ENCODE measurements at regions not wholly inside any gene's neighbourhood (a gene's known extent, or its start where the extent isn't known, plus 50 kb on each side); places are given as distances from the start of the nearest gene placed in this dataset.

- Histone ChIP-seq H3K27me3 (no peaks in the 10 kb centered on the region), H3K9me3 (no peaks in the 10 kb centered on the region), H3K27ac (no peak overlapping the region), H3K4me3 (no peak overlapping the region), H3K36me3 (no peaks in the 10 kb centered on the region), H3K4me1 (no peaks in the 10 kb centered on the region)
- intact Hi-C loops (cut with DNase I; ENCODE audit: low total_unique reads) = no loop called here
- DNase-seq = no peak
- no peak for TF ChIP-seq CTCF (IDR thresholded peaks at IDR 0.05)
These were observed 349.7 kb downstream of the ATP23 start for GRCh38 chr12:58291106-58291505.

GRCh38 chr12:58293308-58293982 lies 352.1 kb downstream of the ATP23 start:
- Histone ChIP-seq H3K4me3 (no peak overlapping the region), H3K27me3 (no peaks in the 10 kb centered on the region), H3K9me3 (no peaks in the 10 kb centered on the region), H3K4me1 (no peaks in the 10 kb centered on the region), H3K36me3 (no peaks in the 10 kb centered on the region), H3K27ac (no peak overlapping the region)
- intact Hi-C loops (cut with DNase I; ENCODE audit: low total_unique reads) = no loop called here
- no peak for TF ChIP-seq CTCF (IDR thresholded peaks at IDR 0.05)
- no peak for DNase-seq

DNA sequence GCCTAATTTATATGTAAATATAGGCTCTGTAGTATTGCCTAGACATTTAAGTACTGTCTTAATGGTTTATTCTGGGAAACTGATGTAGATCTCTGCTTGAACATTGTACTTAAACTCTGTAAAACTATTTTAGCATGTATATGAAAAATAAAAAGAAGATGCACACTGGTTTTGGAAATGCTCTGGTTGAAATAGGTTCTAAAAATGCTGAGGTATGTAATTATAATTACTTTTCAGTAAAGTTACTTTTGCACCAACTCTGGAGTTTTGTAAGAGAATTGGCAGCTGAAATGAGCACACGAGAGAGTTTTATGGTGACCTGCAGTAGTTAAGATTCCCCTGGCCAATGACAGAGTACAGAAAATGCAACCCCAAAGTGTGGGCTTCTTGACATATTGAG lies 353.9 kb downstream of the ATP23 start:
- no peaks in the 10 kb centered on the region for H3K9me3 ChIP-seq
- no peaks in the 10 kb centered on the region for H3K36me3 ChIP-seq
- H3K27me3 ChIP-seq = no peaks in the 10 kb centered on the region
- no peaks in the 10 kb centered on the region for H3K4me1 ChIP-seq
- no peak overlapping the region for H3K4me3 ChIP-seq
- TF ChIP-seq CTCF (IDR thresholded peaks at IDR 0.05) = no peak
- DNase-seq = no peak
- intact Hi-C loops (cut with DNase I; ENCODE audit: low total_unique reads) = no loop called here
- no peak overlapping the region for H3K27ac ChIP-seq

GRCh38 chr12:58296863-58297262 lies 355.5 kb downstream of the ATP23 start:
- Histone ChIP-seq H3K4me1 (no peaks in the 10 kb centered on the region), H3K4me3 (no peak overlapping the region), H3K27me3 (no peaks in the 10 kb centered on the region), H3K36me3 (no peaks in the 10 kb centered on the region), H3K9me3 (no peaks in the 10 kb centered on the region), H3K27ac (no peak overlapping the region)
- DNase-seq = no peak
- TF ChIP-seq CTCF (IDR thresholded peaks at IDR 0.05) = no peak
- intact Hi-C loops (cut with DNase I; ENCODE audit: low total_unique reads) = no loop called here

GRCh38 chr12:58298803-58299202 lies 357.4 kb downstream of the ATP23 start:
- Histone ChIP-seq H3K36me3 (no peaks in the 10 kb centered on the region), H3K9me3 (no peaks in the 10 kb centered on the region), H3K27ac (no peak overlapping the region), H3K4me3 (no peak overlapping the region), H3K27me3 (no peaks in the 10 kb centered on the region), H3K4me1 (no peaks in the 10 kb centered on the region)
- DNase-seq = no peak
- TF ChIP-seq CTCF (IDR thresholded peaks at IDR 0.05) = no peak
- intact Hi-C loops (cut with DNase I; ENCODE audit: low total_unique reads) = no loop called here

- H3K9me3 ChIP-seq = no peaks in the 10 kb centered on the region
- no peaks in the 10 kb centered on the region for H3K27me3 ChIP-seq
- no peak for TF ChIP-seq CTCF (IDR thresholded peaks at IDR 0.05)
- intact Hi-C loops (cut with DNase I; ENCODE audit: low total_unique reads) = no loop called here
- H3K36me3 ChIP-seq = no peaks in the 10 kb centered on the region
- DNase-seq = no peak
- no peaks in the 10 kb centered on the region for H3K4me1 ChIP-seq
- H3K4me3 ChIP-seq = no peak overlapping the region
- H3K27ac ChIP-seq = no peak overlapping the region
These were observed 358.0 kb downstream of the ATP23 start for GRCh38 chr12:58299371-58299770.
